ENCODE measurements at regions not wholly inside any gene's neighbourhood (a gene's known extent, or its start where the extent isn't known, plus 50 kb on each side); places are given as distances from the start of the nearest gene placed in this dataset.

GRCh38 chrX:143296521-143296920 is 220.8 kb downstream of the SPANXN3 start:
- TF ChIP-seq FOXA1 (IDR thresholded peaks at IDR 0.05) = no peak
- TF ChIP-seq SUZ12 (IDR thresholded peaks at IDR 0.05) = no peak
- TF ChIP-seq, protein P1, sequence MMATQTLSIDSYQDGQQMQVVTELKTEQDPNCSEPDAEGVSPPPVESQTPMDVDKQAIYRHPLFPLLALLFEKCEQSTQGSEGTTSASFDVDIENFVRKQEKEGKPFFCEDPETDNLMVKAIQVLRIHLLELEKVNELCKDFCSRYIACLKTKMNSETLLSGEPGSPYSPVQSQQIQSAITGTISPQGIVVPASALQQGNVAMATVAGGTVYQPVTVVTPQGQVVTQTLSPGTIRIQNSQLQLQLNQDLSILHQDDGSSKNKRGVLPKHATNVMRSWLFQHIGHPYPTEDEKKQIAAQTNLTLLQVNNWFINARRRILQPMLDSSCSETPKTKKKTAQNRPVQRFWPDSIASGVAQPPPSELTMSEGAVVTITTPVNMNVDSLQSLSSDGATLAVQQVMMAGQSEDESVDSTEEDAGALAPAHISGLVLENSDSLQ (IDR thresholded peaks at IDR 0.05) = no peak
- no peak for TF ChIP-seq ZNF384 (IDR thresholded peaks at IDR 0.05)
